H9 (cell line): ENCODE measurements at regions not wholly inside any gene's neighbourhood (a gene's known extent, or its start where the extent isn't known, plus 50 kb on each side); places are given as distances from the start of the nearest gene placed in this dataset.

Experiments
- DNase-seq: peaks from one replicate; pipeline ENCODE4 v3.0.0-alpha.2; 2017
- H2AFZ ChIP-seq: one replicate; pipeline ENCODE4 v1.6.1; 2013; ENCODE audit warnings: mild to moderate bottlenecking, low read length, control low read depth, moderate library complexity
- H2AK5ac ChIP-seq: 2 replicates; pipeline ENCODE4 v1.6.1; 2013; ENCODE audit warnings: low read length, control low read depth, mixed read lengths; ENCODE audit not compliant: insufficient read length
- H2BK120ac ChIP-seq: one replicate; pipeline ENCODE4 v1.6.1; 2013; ENCODE audit warnings: low read depth, mild to moderate bottlenecking, low read length, control low read depth, inconsistent platforms; ENCODE audit not compliant: poor library complexity, severe bottlenecking
- H2BK12ac ChIP-seq: 2 replicates; pipeline ENCODE4 v1.6.1; 2013; ENCODE audit warnings: low read length, control low read depth, mixed read lengths, low read depth; ENCODE audit not compliant: insufficient read length
- H2BK15ac ChIP-seq: 2 replicates; pipeline ENCODE4 v1.6.1; 2013; ENCODE audit warnings: low read depth, low read length, control low read depth
- H2BK20ac ChIP-seq: one replicate; pipeline ENCODE4 v1.6.1; 2013; ENCODE audit warnings: low read depth, mild to moderate bottlenecking, low read length, control low read depth, inconsistent platforms; ENCODE audit not compliant: poor library complexity, severe bottlenecking
- H2BK5ac ChIP-seq: 2 replicates; pipeline ENCODE4 v1.6.1; 2013; ENCODE audit warnings: low read length, control low read depth, mixed read lengths; ENCODE audit not compliant: insufficient read length
- H3K14ac ChIP-seq: 2 replicates; pipeline ENCODE4 v1.6.1; 2013; ENCODE audit warnings: low read length, control low read depth; ENCODE audit not compliant: insufficient read depth
- H3K18ac ChIP-seq: 2 replicates; pipeline ENCODE4 v1.6.1; 2013; ENCODE audit warnings: low read depth, mild to moderate bottlenecking, mixed read lengths, low read length, control low read depth; ENCODE audit not compliant: insufficient read length
- H3K23ac ChIP-seq: 2 replicates; pipeline ENCODE4 v1.6.1; 2013; ENCODE audit warnings: low read length, control low read depth, mixed read lengths, low read depth; ENCODE audit not compliant: insufficient read length
- H3K23me2 ChIP-seq: 2 replicates; pipeline ENCODE4 v1.6.1; 2013; ENCODE audit warnings: low read depth, mild to moderate bottlenecking, mixed read lengths, low read length, control low read depth; ENCODE audit not compliant: insufficient read length, poor library complexity, severe bottlenecking
- H3K27ac ChIP-seq: 2 replicates; pipeline ENCODE4 v1.5.1; 2013; ENCODE audit warnings: low read length, control low read depth, mixed read lengths, low read depth; ENCODE audit not compliant: insufficient read length
- H3K27me3 ChIP-seq: 2 replicates; pipeline ENCODE4 v1.6.1; 2013; ENCODE audit warnings: low read length, control low read depth, inconsistent platforms; ENCODE audit not compliant: insufficient read depth
- H3K4ac ChIP-seq: 2 replicates; pipeline ENCODE4 v1.6.1; 2013; ENCODE audit warnings: low read depth, mild to moderate bottlenecking, control low read depth, inconsistent platforms, low read length, moderate library complexity
- H3K4me1 ChIP-seq: 2 replicates; pipeline ENCODE4 v1.6.1; 2013; ENCODE audit warnings: low read length, control low read depth, inconsistent platforms; ENCODE audit not compliant: insufficient read depth
- H3K4me2 ChIP-seq: 2 replicates; pipeline ENCODE4 v1.6.1; 2013; ENCODE audit warnings: low read length, control low read depth, mixed read lengths; ENCODE audit not compliant: insufficient read length, insufficient read depth
- H3K56ac ChIP-seq: 2 replicates; pipeline ENCODE4 v1.6.1; 2013; ENCODE audit warnings: low read depth, mild to moderate bottlenecking, mixed read lengths, low read length, control low read depth; ENCODE audit not compliant: insufficient read length
- H3K79me1 ChIP-seq: 2 replicates; pipeline ENCODE4 v1.6.1; 2013; ENCODE audit warnings: low read depth, mild to moderate bottlenecking, moderate library complexity, low read length, control low read depth, inconsistent platforms; ENCODE audit not compliant: insufficient read depth, poor library complexity, severe bottlenecking
- H3K79me2 ChIP-seq: 2 replicates; pipeline ENCODE4 v1.6.1; 2013; ENCODE audit warnings: low read length, control low read depth, inconsistent platforms; ENCODE audit not compliant: insufficient read depth
- H3K9ac ChIP-seq: 2 replicates; pipeline ENCODE4 v1.6.1; 2013; ENCODE audit warnings: low read length, control low read depth, mixed read lengths; ENCODE audit not compliant: insufficient read length; ENCODE audit errors: extremely low read depth
- H3K9me3 ChIP-seq: one replicate; pipeline ENCODE4 v1.6.1; 2013; ENCODE audit warnings: low read depth, low read length, inconsistent platforms; ENCODE audit not compliant: control insufficient read depth
- H3T11ph ChIP-seq: one replicate; pipeline ENCODE4 v1.6.1; 2013; ENCODE audit warnings: mild to moderate bottlenecking, low read length, control low read depth, inconsistent platforms
- H4K20me1 ChIP-seq: one replicate; pipeline ENCODE4 v1.6.1; 2013; ENCODE audit not compliant: control insufficient read depth, insufficient read length, insufficient read depth
- H4K5ac ChIP-seq: 2 replicates; pipeline ENCODE4 v1.6.1; 2013; ENCODE audit warnings: low read depth, mild to moderate bottlenecking, mixed read lengths, low read length, control low read depth; ENCODE audit not compliant: insufficient read length
- H4K8ac ChIP-seq: replicated peaks from 2 replicates; pipeline ENCODE4 v1.6.1; 2013; ENCODE audit warnings: low read length, control low read depth, mixed read lengths, low read depth; ENCODE audit not compliant: insufficient read length
- H4K91ac ChIP-seq: 2 replicates; pipeline ENCODE4 v1.6.1; 2013; ENCODE audit warnings: low read depth, mild to moderate bottlenecking, moderate library complexity, mixed read lengths, low read length, control low read depth; ENCODE audit not compliant: insufficient read length
- H3K27ac Mint-ChIP-seq, 3 experiments: 2 replicates in 2 of 3; 3 replicates in 1 of 3; pipeline ENCODE4 v1.8.0; 2020 to 2021; ENCODE audit warnings: mixed read lengths in 3 of 3, mild to moderate bottlenecking in 1 of 3, moderate library complexity in 1 of 3
- H3K27me3 Mint-ChIP-seq: 2 replicates; pipeline ENCODE4 v1.8.0; 2021; ENCODE audit warnings: low read depth, mild to moderate bottlenecking, moderate library complexity, mixed read lengths
- H3K36me3 Mint-ChIP-seq, 3 experiments: 2 replicates in 2 of 3; 3 replicates in 1 of 3; pipeline ENCODE4 v1.8.0; 2020 to 2021; ENCODE audit warnings: low read depth in 3 of 3, mixed read lengths in 3 of 3; ENCODE audit not compliant: insufficient read depth in 1 of 3
- H3K4me1 Mint-ChIP-seq, 2 experiments: 2 replicates each; pipeline ENCODE4 v1.8.0; 2020; ENCODE audit warnings: mixed read lengths in 2 of 2
- H3K4me3 Mint-ChIP-seq, 2 experiments: 2 replicates in 1 of 2; 3 replicates in 1 of 2; pipeline ENCODE4 v1.8.0; 2020 to 2021; ENCODE audit warnings: mild to moderate bottlenecking in 2 of 2, mixed read lengths in 2 of 2, moderate library complexity in 1 of 2
- H3K9me3 Mint-ChIP-seq, 2 experiments: 2 replicates in 1 of 2; 3 replicates in 1 of 2; pipeline ENCODE4 v1.8.0; 2020; ENCODE audit warnings: mild to moderate bottlenecking in 2 of 2, mixed read lengths in 2 of 2, moderate library complexity in 1 of 2
- WGBS: extraction: QIAGEN DNeasy Blood & Tissue Kit; methylation state at CpG from one replicate; pipeline ENCODE4 v1.1.7; 2013; ENCODE audit warnings: missing lambda C conversion rate, low lambda C conversion rate, mixed read lengths; ENCODE audit not compliant: insufficient read length; ENCODE audit errors: extremely low coverage; 5-methylcytosine and 5-hydroxymethylcytosine counted together
- TF ChIP-seq, protein P1 (sequence below): fragments of 200-600 bp; sonication (generic); conservative IDR thresholded peaks from 3 replicates; pipeline ENCODE4 v1.8.0; 2021; ENCODE audit warnings: antibody characterized with exemption, mild to moderate bottlenecking

DNA sequence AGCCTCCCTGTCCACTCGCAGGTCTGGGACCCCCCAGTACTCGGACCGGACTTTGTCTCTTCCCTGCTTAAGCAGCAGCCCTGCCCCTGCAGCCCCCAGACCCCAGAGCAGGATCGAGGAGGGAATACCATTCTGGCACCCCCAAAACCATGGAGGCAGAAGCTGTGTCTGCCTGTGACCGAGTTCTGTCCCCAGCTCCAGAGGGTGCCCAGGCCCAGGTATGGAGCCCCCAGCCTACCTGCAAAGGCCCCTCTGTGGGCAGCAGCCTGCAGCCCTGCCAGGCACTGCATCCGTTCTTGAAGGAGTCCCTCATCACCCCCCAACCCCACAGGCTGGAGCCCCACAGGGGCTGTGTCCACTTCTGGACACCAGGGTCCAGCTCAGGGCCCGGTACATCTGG, 163.8 kb downstream of the BRD1 start:
- Histone ChIP-seq H3K9ac (no peak overlapping the region), H2AFZ (no peak overlapping the region), H3K14ac (no peak overlapping the region), H2BK5ac (no peak overlapping the region), H2BK120ac (no peak overlapping the region), H4K5ac (no peak overlapping the region), H2AK5ac (no peak overlapping the region), H3K4me2 (no peak overlapping the region), H3K56ac (no peak overlapping the region), H2BK12ac (no peak overlapping the region), H3K4me1 (no peaks in the 10 kb centered on the region; the same call in 1 of the 2 replicates), H3K9me3 (no peaks in the 10 kb centered on the region), H3K23ac (no peak overlapping the region), H3K79me1 (no peaks in the 10 kb centered on the region), H2BK20ac (no peak overlapping the region), H3K27me3 (no peaks in the 10 kb centered on the region; the same call in 1 of the 2 replicates), H4K91ac (no peak overlapping the region), H3K18ac (no peak overlapping the region), H3T11ph (no peak overlapping the region), H3K4ac (no peak overlapping the region), H3K23me2 (peaks cover 3% of the 10 kb centered on the region), H4K8ac (no peak overlapping the region), H4K20me1 (no peaks in the 10 kb centered on the region), H3K79me2 (no peaks in the 10 kb centered on the region), H3K27ac (no peak overlapping the region), H2BK15ac (no peak overlapping the region)
- H3K36me3 Mint-ChIP-seq: no peaks in the 10 kb centered on the region; a peak in 1 of 7 replicates
- no peaks in the 10 kb centered on the region for H3K9me3 Mint-ChIP-seq
- peaks cover 6 to 13% of the 10 kb centered on the region in 2 experiments; a peak in 3 of 4 replicates for H3K4me1 Mint-ChIP-seq
- peak; percentile 14 for DNase-seq
- WGBS: no CpG with 5 or more reads among the region's 7 CpGs
- TF ChIP-seq, protein P1, sequence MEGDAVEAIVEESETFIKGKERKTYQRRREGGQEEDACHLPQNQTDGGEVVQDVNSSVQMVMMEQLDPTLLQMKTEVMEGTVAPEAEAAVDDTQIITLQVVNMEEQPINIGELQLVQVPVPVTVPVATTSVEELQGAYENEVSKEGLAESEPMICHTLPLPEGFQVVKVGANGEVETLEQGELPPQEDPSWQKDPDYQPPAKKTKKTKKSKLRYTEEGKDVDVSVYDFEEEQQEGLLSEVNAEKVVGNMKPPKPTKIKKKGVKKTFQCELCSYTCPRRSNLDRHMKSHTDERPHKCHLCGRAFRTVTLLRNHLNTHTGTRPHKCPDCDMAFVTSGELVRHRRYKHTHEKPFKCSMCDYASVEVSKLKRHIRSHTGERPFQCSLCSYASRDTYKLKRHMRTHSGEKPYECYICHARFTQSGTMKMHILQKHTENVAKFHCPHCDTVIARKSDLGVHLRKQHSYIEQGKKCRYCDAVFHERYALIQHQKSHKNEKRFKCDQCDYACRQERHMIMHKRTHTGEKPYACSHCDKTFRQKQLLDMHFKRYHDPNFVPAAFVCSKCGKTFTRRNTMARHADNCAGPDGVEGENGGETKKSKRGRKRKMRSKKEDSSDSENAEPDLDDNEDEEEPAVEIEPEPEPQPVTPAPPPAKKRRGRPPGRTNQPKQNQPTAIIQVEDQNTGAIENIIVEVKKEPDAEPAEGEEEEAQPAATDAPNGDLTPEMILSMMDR: no peak
- H3K4me3 Mint-ChIP-seq: no peak overlapping the region
- no peak overlapping the region for H3K27ac Mint-ChIP-seq
- H3K27me3 Mint-ChIP-seq: peaks cover 19% of the 10 kb centered on the region
